ENCODE measurements at regions not wholly inside any gene's neighbourhood (a gene's known extent, or its start where the extent isn't known, plus 50 kb on each side); places are given as distances from the start of the nearest gene placed in this dataset.
"Not testable (repeated sequence)": the region's sequence is repeated elsewhere in the genome, so short reads cannot be mapped to it uniquely, and the experiment has no call there.

DNA sequence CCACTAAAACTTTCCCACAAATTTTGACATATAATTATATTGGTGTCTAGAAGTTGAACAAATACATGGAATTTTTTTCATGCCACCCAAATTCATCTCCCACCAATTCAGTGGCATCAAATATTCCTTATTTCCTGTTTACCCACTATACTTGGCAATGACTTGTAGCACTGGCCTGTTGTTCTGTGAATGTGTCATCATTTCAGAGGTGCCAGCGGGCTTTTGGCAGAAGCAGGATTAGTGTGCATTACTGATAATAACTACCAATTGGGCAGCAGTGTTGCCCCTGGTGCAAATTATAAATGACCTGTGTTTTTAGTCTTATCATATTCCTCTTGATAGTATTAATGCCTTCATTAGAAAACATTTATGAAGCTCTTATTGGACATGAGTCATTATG lies 121.3 kb downstream of the TFAP2B start:
- H3K4me1 Mint-ChIP-seq (ENCODE audit: low read depth): no peaks in the 10 kb centered on the region
- no peaks in the 10 kb centered on the region for H3K36me3 Mint-ChIP-seq
- no peak overlapping the region for H3K27ac Mint-ChIP-seq
- no peaks in the 10 kb centered on the region for H3K27me3 Mint-ChIP-seq
- no peak overlapping the region for H3K4me3 Mint-ChIP-seq
- H3K9me3 Mint-ChIP-seq (ENCODE audit: low read depth): peaks cover 4% of the 10 kb centered on the region

DNA sequence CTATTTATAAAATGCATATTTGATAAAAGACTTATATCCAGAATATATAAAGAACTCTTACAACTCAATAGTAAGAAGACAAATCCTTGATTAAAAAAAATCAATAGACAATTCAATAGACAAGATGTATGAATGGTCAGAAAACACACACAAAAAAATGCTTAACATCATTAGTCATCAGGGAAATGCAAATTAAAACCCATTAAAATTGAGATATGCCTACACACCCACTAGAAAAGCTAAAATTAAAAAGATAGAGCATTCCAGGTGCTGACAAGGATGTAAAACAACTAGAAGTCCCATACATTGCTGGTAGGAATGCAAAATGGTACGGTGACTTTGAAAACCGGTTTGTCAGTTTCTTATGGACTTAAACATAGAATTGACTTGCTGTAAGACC lies 127.1 kb downstream of the TFAP2B start:
- Mint-ChIP-seq H3K9me3 (ENCODE audit: low read depth) (peaks cover 4% of the 10 kb centered on the region), H3K36me3 (no peaks in the 10 kb centered on the region), H3K27me3 (no peaks in the 10 kb centered on the region), H3K27ac (no peak overlapping the region), H3K4me1 (ENCODE audit: low read depth) (no peaks in the 10 kb centered on the region), H3K4me3 (no peak overlapping the region)

DNA sequence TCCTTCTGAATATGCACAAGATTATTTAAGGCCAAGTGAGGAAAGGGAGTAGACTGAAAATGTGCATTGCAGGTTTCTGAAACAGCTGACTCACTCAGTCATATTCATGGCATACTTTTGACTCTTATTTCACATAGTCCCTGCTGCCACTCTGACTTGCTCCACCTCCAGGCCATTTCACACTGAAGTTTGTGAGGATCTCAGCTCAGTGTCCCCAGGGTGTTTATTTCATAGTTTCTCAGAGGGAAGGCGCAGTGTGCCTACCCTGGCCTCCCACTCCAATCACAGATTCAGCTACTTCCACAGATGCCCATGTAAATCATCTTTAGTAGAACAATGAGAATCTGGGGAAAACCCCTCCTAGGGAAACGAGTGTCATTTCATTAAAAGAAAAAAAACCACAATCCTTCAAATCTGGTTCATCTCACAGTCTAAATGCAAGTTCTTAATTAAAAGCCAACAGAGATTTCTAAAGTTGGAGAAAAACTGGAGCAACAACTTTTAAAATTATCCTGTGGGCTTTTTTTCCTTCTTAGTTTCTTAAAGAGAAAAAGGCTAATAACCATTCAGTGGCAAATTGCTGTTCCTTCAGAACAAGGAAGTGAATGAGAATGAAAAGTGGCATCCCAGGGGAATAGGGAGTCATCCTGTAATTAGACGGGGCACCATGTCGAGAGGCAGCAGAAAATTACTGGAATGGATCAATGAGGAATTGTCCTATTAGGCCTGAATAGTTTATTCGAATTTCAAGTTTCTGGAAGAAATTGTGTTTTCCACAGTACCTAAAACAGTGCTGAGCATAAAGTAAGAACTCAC lies 133.6 kb downstream of the TFAP2B start:
- H3K9me3 Mint-ChIP-seq (ENCODE audit: low read depth): peaks cover 4% of the 10 kb centered on the region
- H3K4me3 Mint-ChIP-seq: no peak overlapping the region
- H3K36me3 Mint-ChIP-seq: no peaks in the 10 kb centered on the region
- H3K4me1 Mint-ChIP-seq (ENCODE audit: low read depth): no peaks in the 10 kb centered on the region
- no peak overlapping the region for H3K27ac Mint-ChIP-seq
- no peaks in the 10 kb centered on the region for H3K27me3 Mint-ChIP-seq

DNA sequence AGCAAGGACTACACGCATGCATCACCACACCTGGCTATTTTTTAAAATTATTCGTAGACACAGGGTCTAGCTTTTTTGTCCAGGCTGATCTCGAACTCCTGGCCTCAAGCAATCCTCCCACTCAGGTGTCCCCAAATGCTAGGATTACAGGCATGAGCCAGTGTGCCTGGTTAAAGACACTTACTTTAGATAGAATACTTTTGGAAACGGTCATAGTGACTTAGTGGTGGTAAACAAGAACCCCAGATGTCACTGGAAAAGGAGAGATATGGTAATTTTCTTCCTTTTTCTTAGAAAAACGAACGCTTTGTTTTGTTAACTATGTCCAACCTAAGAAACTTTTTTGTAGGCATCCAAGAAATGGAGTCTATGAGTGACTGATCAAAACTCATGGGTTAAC lies 137.3 kb downstream of the TFAP2B start:
- Mint-ChIP-seq H3K27me3 (no peaks in the 10 kb centered on the region), H3K4me3 (no peak overlapping the region)

DNA sequence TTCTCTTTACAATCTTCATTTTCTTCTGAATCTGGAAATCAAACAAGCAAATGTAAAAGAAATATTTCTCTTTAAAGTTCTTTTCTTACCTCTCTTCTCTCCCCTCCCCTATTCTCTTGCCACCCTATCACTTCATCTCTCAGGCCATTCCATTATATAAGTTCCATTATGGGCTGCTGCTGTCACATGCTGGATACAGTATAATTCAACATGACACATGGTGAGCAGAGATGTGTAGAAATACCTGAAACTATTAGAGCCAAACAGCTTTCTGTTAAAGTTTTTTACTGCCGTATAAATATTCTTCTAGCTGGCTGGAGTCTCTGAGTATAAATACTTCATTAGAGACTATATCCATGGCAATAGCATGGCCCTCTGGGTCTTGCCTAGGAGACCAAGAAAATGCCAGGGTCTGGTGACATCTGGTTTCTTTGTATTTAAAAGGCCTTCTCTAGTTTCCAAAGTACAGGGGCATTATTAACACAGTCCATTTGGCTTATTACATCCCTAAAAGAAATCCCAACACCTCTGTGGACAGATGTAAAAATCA lies 139.6 kb downstream of the TFAP2B start:
- Mint-ChIP-seq H3K36me3 (no peaks in the 10 kb centered on the region), H3K4me1 (ENCODE audit: low read depth) (no peaks in the 10 kb centered on the region)

More for the DNA sequence above, 137.3 kb downstream of the TFAP2B start:
- Mint-ChIP-seq H3K9me3 (ENCODE audit: low read depth) (no peaks in the 10 kb centered on the region), H3K27ac (no peak overlapping the region), H3K36me3 (no peaks in the 10 kb centered on the region), H3K4me1 (ENCODE audit: low read depth) (no peaks in the 10 kb centered on the region)

GRCh38 chr6:50959081-50959641 lies 140.5 kb downstream of the TFAP2B start:
- Mint-ChIP-seq H3K4me3 (no peak overlapping the region), H3K27ac (no peak overlapping the region), H3K36me3 (no peaks in the 10 kb centered on the region), H3K4me1 (ENCODE audit: low read depth) (no peaks in the 10 kb centered on the region), H3K27me3 (no peaks in the 10 kb centered on the region), H3K9me3 (ENCODE audit: low read depth) (no peaks in the 10 kb centered on the region)

More for the DNA sequence above, 139.6 kb downstream of the TFAP2B start:
- Mint-ChIP-seq H3K9me3 (ENCODE audit: low read depth) (no peaks in the 10 kb centered on the region), H3K27ac (no peak overlapping the region), H3K27me3 (no peaks in the 10 kb centered on the region), H3K4me3 (no peak overlapping the region)

DNA sequence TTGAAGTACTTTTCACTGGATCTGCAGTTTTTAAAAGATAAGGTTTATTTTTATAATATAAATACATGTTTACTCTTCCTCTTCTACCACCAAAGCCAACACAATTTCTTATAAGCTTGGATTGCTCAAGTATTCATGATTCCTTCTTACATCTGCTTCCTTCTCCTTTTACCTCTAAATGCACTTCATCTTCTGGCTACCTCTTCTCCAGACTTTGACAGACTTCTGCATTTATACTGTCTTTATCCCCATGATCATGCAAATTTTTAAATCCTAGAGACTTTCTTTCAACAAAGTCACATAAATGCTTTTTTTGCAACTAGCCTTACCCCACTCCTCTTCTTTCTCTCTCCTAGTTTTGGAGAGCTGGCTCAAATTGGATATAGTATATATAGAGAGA lies 142.9 kb downstream of the TFAP2B start:
- peaks cover 7% of the 10 kb centered on the region for H3K9me3 Mint-ChIP-seq (ENCODE audit: low read depth)
- no peaks in the 10 kb centered on the region for H3K4me1 Mint-ChIP-seq (ENCODE audit: low read depth)
- no peaks in the 10 kb centered on the region for H3K36me3 Mint-ChIP-seq
- H3K27ac Mint-ChIP-seq: no peak overlapping the region
- H3K4me3 Mint-ChIP-seq: no peak overlapping the region
- H3K27me3 Mint-ChIP-seq: no peaks in the 10 kb centered on the region

DNA sequence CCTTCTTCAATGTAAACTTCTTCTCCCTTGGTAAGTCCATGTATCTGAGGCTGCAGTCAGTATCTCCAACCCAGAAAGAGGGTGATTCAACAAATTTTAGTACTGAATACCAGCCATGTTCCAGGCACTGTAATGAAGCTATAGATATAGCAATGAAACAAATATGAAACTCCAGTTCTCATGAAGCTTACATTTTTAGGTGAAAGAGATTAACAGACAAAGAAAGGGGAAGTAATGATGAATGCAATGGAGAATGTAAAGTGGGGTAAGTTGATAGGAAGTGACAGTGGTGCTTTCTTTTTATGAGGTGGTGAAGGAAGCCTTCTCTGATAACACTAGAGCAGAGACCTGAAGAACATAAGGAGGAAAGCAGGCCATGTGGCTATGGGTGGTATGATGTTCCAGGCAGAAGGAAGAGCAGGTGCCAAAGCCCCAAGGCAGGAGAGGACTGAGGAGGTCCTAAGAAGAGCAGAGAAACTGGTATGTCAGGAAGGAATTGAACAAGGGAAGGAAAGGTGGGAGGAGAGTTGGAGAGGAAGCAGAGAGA lies 143.6 kb downstream of the TFAP2B start:
- Mint-ChIP-seq H3K9me3 (ENCODE audit: low read depth) (peaks cover 7% of the 10 kb centered on the region), H3K27ac (no peak overlapping the region), H3K4me1 (ENCODE audit: low read depth) (no peaks in the 10 kb centered on the region), H3K4me3 (no peak overlapping the region), H3K36me3 (no peaks in the 10 kb centered on the region), H3K27me3 (no peaks in the 10 kb centered on the region)

GRCh38 chr6:50963952-50964351 lies 145.3 kb downstream of the TFAP2B start:
- H3K36me3 Mint-ChIP-seq: no peaks in the 10 kb centered on the region
- H3K27me3 Mint-ChIP-seq: no peaks in the 10 kb centered on the region
- H3K4me3 Mint-ChIP-seq: no peak overlapping the region
- H3K9me3 Mint-ChIP-seq (ENCODE audit: low read depth): peaks cover 7% of the 10 kb centered on the region
- H3K27ac Mint-ChIP-seq: no peak overlapping the region
- H3K4me1 Mint-ChIP-seq (ENCODE audit: low read depth): no peaks in the 10 kb centered on the region

DNA sequence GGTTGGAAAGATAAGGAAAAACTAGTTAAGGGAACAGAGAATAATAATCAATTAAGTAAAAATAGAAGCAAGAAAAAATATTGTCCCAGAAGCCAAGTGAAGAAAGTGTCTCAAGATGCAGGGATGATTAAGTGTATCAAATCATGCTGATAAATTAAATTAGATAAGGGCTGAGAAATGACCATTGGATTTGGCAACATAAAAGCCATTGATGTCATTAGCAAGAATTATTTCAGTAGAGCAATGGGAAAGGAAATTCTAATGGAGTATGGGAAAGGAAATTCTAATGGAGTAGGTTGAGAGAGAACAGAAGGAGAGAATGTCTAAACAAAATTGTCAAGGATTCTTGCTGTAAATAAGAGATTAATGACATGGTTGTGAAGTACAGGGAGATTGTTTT lies 146.8 kb downstream of the TFAP2B start:
- Mint-ChIP-seq H3K36me3 (no peaks in the 10 kb centered on the region), H3K9me3 (ENCODE audit: low read depth) (peaks cover 7% of the 10 kb centered on the region), H3K27me3 (no peaks in the 10 kb centered on the region), H3K27ac (no peak overlapping the region), H3K4me1 (ENCODE audit: low read depth) (no peaks in the 10 kb centered on the region), H3K4me3 (no peak overlapping the region)

- Mint-ChIP-seq H3K36me3 (no peaks in the 10 kb centered on the region), H3K4me1 (ENCODE audit: low read depth) (no peaks in the 10 kb centered on the region), H3K27ac (no peak overlapping the region), H3K27me3 (no peaks in the 10 kb centered on the region), H3K4me3 (no peak overlapping the region), H3K9me3 (ENCODE audit: low read depth) (peaks cover 7% of the 10 kb centered on the region)
Observed at GRCh38 chr6:50966532-50966931, 147.9 kb downstream of the TFAP2B start.

DNA sequence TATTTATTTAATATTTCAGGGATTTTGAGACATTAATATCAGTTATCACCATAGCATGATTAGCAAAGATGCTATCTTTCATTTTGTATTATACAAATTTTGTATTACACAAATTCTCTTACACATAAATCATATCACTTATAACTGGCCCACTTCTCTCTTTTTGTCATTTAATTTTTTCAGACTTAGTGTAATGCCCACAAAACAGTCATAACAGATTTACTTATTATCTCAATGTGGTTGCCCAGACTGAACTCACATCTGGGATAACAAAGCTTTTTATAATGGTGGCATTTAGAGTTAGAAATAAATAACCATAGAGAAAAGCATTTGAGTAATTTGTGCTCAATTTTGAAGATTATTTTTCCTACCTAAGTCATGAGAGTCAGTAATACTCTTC lies 148.3 kb downstream of the TFAP2B start:
- Mint-ChIP-seq H3K36me3 (no peaks in the 10 kb centered on the region), H3K27me3 (no peaks in the 10 kb centered on the region), H3K4me1 (ENCODE audit: low read depth) (no peaks in the 10 kb centered on the region), H3K4me3 (no peak overlapping the region), H3K27ac (no peak overlapping the region), H3K9me3 (ENCODE audit: low read depth) (peaks cover 7% of the 10 kb centered on the region)

- H3K27ac Mint-ChIP-seq; H3K36me3 Mint-ChIP-seq; H3K9me3 Mint-ChIP-seq (ENCODE audit: low read depth); H3K4me3 Mint-ChIP-seq; H3K4me1 Mint-ChIP-seq (ENCODE audit: low read depth); H3K27me3 Mint-ChIP-seq: not testable (repeated sequence)
Observed at GRCh38 chr6:50968246-50968645, 149.6 kb downstream of the TFAP2B start.

DNA sequence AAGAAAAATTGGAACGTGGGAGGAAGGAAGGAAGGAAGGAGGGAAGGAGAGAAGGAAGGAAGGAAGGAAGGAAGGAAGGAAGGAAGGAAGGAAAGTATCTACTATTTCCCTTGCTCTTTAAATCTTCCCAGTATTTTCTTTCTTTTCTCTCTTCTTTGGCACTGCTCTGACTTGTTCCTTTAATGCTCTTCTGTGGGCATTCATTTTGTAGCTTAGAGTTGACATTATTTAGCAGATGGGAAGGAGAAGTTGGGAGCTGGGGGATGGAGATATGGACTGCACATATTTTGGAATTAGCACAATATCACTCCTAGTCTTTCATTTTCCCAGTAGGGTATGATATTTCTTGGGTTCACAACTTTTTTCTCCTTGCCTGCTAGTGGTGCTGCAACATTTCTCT lies 152.2 kb downstream of the TFAP2B start:
- Mint-ChIP-seq H3K27me3 (no peaks in the 10 kb centered on the region), H3K27ac (no peak overlapping the region)

GRCh38 chr6:50973464-50973863 lies 154.8 kb downstream of the TFAP2B start:
- H3K4me3 Mint-ChIP-seq: no peak overlapping the region
- H3K9me3 Mint-ChIP-seq (ENCODE audit: low read depth): no peaks in the 10 kb centered on the region
- no peaks in the 10 kb centered on the region for H3K4me1 Mint-ChIP-seq (ENCODE audit: low read depth)
- H3K36me3 Mint-ChIP-seq: no peaks in the 10 kb centered on the region
- no peak overlapping the region for H3K27ac Mint-ChIP-seq
- no peaks in the 10 kb centered on the region for H3K27me3 Mint-ChIP-seq

More for the DNA sequence above, 152.2 kb downstream of the TFAP2B start:
- Mint-ChIP-seq H3K9me3 (ENCODE audit: low read depth) (no peaks in the 10 kb centered on the region), H3K4me3 (no peak overlapping the region), H3K4me1 (ENCODE audit: low read depth) (no peaks in the 10 kb centered on the region), H3K36me3 (no peaks in the 10 kb centered on the region)

Measured in activated naive CD8-positive, alpha-beta T cell (primary cell).